Stimulated activated naive CD8-positive, alpha-beta T cell treated with anti-CD3 and anti-CD28 coated beads, Interleukin-15, Interleukin-2, amounts not matched to agents 100 U/mL and 50 U/mL, for 24 hours (primary cell): ENCODE measurements at regions not wholly inside any gene's neighbourhood (a gene's known extent, or its start where the extent isn't known, plus 50 kb on each side); places are given as distances from the start of the nearest gene placed in this dataset.
A peak's percentile ranks its signal among the peaks of the same experiment; 100 is the strongest.

Source experiments
- ATAC-seq: fragments of 150-1000 bp; cut with Tn5 transposase; one replicate; pipeline ENCODE4 v1.10.0; 2021
- DNase-seq: peaks from one replicate; pipeline ENCODE4 v3.0.0; 2021

DNA sequence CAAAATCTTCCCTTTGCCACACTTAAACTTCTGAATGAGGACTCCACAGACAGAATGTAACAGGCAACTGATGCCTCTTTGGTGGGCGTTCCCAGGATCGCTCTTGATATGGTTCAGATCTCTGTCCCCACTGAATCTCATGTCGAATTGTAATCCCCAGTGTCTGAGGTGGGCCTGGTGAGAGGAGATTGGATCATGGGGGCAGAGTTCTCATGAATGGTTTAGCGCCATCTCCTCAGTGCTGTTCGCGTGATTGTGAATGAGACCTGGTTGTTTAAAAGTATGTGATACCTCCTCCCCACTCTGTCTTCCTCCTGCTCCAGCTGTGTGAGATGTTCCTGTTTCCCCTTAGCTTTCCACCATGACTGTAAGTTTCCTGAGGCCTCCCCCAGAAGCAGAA, 111.1 kb upstream of the SLC66A3 start:
- ATAC-seq = no peak
- no peak for DNase-seq

DNA sequence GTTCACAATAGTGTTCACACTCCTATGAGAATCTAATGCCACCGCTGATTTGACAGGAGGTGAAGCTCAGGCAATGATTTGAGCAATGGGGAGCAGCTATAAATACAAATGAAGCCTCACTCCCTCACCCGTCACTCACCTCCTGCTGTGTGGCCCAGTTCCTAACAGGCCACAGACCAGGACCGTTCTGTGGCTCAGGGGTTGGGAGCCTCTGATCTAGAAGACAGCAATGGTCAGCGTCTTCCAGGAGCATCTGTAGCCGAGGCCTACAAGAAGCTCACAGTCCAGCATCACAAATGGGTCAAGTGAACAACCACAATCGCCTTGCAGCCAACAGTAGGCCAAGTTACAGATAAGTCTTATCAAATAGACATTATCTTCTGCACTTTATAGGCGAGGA, 110.0 kb upstream of the SLC66A3 start:
- no peak for ATAC-seq
- no peak for DNase-seq

DNA sequence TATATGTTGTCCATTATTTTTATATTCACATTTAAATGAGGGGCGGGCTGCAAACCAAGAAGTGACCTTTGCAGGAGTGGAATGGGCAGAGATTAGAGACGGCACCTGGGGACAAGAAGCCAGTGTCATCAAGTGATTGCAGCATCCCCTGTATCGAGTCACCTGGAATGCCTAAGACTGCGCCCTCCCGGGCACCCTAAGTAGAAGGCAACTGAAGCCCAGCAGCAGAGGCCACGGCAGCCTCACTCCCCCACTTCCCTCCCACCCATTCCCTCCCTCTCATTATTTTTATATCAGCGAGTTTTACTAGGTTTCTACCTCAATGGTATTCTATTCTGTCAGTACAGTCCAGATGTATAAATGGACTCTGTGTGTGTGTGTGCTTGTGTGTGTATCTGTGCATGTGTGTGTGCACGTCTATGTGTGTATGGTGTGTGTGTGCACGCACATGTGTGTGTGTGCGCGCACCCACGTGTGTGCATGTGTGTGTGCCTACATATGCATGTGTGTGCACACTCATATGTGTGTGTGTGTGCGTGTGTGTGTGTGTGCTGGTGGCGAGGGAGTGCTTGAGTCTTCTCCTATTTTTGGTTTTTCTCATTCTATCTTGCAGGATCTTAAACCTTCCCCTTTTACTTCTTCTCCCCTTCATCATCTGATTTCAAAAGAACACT, 106.8 kb upstream of the SLC66A3 start:
- ATAC-seq (no peak), DNase-seq (no peak)

DNA sequence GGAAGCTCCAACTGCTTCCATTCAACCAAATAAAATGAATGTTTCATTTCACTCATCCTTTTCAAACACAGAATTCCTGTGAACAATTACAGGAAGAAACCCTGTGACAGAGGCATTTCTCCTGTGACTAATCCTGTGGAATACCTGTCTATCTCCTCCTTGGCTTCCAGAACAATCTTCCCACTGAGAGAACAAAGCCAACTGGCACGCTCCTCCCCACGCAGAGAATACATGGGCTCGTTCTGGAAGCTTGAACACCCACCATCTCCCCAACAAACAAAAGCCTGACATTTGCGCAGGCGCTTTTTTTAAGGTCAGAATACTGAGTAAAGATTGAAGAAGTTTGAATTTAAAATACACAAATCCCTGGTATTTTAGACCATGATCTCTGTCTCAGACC, 104.7 kb upstream of the SLC66A3 start:
- DNase-seq = no peak
- no peak for ATAC-seq

DNA sequence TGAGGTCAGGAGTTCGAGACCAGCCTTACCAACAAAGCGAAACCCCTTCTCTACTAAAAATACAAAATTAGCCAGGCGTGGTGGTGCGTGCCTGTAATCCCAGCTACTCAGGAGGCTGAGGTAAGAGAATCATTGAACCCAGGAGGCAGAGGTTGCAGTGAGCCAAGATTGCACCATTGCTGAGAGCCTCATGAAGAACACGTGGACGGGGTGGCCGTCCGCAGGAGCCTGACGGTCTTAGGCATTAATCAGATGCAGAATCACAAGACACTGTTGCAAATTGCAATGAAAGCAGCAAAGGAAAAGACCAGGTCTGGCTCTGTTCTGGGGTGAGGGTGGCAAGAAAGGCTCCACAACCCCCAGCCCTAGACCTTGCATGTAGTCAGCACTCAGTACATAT, 104.0 kb upstream of the SLC66A3 start:
- ATAC-seq = no peak
- DNase-seq = no peak

DNA sequence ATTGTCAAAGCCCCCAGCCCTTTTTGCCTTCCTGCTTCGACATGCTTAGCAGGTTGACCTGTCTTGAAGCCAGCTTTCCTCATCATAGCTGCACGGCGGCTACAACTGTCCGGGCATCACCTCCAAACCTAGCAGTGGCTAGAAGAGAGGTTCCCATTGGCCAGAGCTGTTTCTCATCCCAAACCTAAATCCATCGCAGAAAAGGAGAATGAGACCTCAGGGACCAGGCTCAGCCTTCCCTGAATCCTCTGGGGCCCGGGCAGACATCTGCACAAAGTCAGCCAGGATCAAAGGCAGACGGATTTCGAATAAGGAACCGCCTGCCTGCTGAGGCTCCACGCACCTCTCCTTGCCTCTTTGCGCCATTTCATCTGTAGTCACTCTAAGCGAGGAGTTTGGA, 101.7 kb upstream of the SLC66A3 start:
- no peak for ATAC-seq
- DNase-seq = no peak

DNA sequence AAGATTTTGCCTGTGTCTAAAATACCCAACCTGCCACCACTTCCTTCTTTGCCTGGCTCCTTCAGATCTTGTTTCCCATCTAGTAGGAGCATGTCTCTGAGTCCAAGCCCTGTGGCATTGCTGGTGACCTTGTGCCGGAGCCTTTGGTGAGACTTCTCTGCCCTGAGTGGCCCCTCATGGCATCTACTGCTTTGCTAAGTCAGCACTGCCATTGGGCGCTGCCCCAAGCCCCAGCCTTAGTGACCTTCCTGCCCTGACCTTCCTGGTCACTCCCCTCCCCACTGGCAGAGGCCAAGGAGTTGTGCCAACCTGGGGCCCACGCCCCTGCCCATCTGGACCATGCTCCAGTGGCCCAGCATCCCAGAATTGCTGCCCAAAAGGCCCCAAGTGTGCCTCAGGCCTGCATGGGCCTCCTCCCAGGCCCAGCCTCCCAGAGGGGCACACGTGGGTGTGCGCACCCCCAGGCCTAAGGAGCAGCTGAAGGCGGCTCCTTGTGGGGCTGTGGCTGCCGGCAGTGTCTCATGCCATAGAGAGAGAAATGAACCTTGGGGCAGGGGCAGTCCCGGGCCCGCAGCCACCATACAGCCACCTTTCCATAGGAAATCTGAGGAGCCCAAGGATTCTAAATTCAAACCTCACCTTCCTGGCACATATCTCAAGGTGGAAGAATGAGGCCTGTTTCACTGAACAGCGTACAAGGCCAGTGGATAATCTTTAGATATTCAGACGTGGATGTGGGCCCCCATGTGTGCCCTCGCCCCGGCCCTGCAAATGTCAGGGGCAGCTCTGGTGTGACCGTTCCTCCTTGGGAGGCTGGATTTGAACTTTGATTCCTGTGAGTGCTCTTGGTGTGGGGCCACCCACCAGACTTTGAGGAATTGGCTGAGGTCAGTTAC, 100.2 kb upstream of the SLC66A3 start:
- DNase-seq = no peak
- ATAC-seq = no peak

DNA sequence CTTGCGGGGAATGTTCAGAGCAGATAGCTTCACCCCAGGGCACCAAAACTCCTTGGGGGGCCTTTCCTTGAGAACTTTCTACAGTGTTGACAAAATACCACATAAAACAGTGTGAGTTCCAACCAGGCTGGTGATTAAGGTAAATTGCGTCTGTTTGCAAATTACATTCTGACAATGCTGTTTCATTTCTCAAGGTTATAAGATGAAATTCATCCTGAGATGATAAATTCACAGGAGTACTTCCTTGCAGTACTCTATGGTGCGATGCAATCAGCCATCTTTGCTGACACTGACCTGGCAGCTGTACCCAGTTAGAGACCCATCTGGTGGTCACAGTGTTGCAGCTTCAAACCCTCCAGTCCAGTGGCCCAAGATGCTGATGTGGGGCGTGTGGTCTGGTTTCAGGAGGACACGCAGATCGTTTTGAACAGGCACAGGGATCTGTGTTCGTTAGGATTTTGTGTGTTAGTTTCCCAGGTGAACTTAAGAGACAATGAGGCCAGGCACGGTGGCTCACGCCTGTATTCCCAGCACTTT, 99.5 kb upstream of the SLC66A3 start:
- ATAC-seq (no peak), DNase-seq (no peak)

DNA sequence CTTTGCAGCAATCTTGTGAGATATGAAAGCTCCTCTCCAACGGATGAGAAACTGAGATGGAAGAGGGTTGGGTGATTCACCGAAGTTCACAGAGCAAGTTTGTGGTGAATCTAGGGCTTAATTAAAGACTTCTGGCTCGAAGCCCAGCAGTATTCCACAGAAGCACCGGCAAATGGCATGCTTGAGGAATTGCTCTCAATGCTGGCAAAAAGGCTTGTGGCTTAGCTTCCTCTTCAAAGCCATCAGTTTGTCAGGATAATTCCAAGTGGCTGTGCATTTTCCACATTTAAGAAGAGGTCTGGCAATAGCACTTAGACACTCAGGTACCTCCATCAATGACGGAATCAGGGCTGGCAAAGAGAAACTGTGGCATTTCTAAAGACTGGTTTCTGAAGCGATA, 98.7 kb upstream of the SLC66A3 start:
- no peak for ATAC-seq
- DNase-seq = no peak

DNA sequence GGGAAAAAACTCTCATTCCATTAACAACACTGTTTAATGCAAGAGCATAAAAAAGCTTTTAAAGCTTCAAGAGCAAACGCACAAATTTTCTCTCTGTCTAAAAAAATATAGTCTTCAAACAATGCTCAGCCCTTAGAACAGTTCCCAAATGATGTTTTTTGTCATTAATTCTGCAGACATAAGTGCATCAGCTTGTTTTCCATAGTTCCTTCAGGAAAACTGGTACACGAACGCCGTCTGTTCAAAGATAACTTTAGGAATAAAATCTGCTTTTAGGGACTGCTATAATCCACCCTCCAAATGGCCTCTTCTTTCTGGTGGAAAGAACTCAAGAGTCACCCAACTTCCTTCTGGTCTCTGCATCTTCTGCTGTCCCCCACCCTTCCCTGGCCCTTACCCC, 98.2 kb upstream of the SLC66A3 start:
- ATAC-seq (no peak), DNase-seq (no peak)

DNA sequence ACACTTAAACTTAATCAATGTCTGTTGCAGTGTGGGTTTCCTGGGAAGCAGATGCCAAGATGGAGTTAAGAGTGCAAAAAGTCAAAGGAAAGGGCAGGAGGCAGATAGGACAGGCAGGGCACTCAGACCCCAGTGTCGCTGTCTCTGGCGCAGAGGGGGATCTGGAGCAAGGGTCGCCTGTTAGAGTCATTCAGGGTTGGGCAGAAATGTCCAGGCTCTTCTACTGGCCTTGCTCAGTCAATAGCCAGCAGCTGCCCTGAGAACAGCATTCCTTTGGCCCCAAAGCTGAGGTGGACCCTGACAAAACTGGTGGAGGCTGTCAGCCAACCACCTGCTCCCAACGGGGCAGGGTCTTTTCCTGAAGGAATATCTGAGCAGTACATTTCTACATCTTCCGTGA, 97.1 kb upstream of the SLC66A3 start:
- no peak for ATAC-seq

DNA sequence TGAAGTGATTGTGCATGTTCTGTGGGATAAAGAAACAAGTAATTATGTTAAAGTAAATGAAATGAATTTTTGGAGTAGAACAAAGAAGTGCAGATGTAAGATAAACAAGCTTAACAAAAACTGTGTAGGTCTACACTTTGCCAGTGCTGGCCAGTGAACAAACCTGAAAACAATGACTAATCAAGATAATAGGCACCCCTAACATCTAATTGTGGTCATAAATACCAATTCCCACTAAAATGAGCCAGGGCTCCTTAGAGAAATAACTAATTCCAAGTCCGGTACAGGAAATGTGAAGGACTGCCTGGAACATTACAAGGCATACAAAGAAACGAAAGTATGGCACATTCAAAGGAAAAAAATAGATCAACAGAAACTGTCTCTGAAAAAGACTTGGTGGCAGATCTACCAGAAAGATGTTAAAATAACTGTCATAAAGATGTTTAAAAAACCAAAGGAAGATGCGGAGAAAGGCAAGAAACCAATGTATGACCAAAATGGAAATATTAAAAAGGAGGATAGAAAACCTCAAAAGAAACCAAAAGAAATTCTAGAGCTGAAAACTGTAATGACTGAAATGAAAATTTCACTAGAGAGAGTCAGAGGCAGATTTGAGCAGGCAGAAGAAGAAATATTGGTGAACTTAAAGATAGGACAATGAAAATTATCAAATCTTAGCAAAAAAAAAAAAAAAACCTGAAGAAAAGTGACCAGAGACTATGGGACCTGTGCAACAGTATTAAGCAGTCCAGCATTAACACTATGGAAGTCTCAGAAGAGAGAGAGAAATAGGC, 94.7 kb upstream of the SLC66A3 start:
- DNase-seq (no peak), ATAC-seq (no peak)

More for the DNA sequence above, 97.1 kb upstream of the SLC66A3 start:
- DNase-seq = no peak

DNA sequence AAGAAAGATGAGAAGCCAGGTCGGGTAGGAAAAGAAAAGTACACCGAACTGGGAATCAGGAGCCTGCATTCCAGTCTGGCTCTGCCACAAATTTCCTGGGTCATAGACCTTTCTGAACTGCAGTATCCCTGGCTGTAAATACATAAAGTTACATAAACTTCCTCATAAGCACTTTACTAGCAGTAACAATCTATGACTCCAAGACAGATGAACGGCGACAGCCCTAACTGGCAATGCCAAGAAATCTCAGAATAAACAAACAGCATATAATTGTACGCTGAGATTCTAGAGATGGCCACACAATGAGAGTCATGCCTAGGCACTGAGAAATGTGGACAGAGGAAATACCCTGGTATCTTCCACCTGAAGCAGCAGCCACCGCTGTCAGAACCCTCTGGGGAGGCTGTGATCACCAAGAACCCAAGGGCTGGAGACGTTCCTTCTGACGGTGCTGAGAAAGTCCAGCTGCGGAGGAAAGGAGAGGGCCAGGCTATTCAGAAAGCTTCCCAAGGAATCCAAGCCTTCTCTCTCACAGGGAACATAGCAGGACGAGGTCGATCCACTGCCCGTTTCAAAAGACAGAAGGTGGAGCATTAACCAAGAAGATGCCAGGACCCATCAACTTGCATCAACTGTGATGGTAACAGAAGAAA, 89.3 kb upstream of the SLC66A3 start:
- ATAC-seq (no peak), DNase-seq (no peak)

DNA sequence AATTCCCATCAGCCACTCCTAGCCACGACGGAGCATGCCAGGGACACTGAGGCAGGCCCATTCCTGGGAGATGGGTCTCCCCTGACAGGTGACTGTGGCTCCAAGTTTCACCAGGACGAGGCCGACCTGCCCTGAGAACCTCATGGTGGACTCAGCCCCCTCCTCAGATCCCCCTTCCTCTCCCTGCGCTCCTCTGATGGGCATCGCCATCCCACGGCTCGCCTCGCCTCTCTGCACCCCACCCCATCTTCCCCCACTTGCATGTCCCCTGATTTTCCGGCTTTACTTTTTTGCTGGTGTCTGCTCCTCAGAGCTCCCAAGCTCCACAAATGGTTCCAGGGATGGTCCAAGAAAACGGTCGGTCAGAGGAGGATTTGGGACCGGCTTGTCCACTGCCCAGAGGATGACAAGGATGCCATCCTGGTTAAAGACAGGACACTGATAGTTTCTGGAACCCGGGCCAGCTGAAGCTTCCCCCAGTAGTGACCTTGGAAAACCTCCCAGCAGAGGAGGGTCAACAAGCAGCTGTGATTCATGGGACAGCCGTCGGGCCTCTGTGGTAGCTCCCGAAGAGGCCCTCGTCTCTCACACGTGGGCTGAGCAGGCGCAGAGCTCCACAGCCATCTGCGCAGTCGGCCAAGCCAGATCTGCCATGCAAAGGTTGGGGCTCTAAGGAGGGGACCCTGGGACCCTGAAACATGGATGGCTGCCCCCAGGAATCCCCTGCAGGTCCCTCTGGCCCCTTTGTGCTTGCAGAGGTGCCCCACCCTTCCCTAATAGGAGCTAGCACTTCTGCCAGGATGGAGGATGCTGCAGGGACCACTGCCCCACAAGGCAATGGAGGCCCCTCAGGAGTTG, 87.8 kb upstream of the SLC66A3 start:
- no peak for ATAC-seq
- DNase-seq = no peak

DNA sequence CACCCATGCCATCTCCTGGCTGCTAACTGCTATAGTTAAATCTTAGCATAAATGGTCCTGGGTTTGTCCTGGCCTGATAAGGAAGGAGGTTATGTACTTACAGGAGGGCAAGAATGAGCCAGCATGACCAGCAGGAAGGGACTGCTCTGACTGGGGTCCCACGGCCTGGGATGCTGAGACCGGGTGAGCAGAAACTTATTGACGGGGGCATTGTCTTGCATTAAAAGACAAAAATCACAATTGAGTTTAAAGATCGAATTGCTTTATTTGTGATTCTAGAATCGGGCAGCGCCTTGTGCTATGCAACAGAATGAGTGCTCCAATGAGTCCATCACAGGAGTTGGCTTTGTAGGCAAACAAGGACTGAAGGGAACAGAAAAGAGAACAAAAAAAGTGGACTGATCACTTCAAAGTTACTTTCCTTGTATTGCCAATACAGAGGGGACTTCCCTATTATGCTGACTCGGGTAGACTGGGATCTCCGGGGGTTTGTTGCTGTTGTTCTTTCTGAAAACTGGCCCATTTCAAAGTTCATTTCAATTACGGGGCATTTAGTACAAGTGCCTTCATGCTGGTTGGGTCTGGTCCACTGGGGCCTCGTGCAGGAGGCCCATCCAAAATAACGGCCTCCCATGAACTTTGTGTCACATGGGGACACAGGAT, 87.1 kb upstream of the SLC66A3 start:
- no peak for DNase-seq
- ATAC-seq = no peak

DNA sequence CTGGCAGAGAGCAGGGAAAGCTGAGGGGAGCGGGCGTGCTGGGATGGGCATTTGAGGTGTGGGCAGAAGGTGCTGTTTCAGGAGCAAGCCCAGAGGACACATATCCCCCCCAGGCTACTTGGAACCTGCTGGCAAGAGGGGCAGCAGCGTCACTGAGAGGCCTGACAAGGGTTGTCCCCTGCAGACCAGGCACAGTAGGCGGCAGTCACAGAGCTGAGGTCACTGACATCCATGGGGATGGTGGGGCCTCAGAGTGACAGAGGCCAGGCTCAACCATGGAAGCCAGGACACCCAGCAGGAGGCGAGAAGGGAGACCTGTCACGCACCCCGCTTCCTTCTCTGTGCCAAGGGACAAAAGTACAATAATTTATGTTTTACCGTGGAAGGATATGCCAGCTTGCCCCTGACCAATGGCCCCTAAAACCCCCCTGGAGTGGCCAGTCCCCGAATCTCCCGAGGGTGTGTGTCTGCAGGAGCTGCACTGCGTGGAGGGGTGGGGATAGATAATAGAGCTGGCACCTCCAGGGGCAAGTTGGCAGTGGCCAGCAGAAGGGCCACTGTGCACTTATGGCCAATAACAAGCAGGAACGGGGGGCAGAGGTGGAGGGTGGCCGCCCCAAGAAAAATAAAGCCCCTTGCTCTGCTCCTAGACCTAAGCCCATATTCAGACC, 86.3 kb upstream of the SLC66A3 start:
- DNase-seq = no peak
- ATAC-seq = no peak

DNA sequence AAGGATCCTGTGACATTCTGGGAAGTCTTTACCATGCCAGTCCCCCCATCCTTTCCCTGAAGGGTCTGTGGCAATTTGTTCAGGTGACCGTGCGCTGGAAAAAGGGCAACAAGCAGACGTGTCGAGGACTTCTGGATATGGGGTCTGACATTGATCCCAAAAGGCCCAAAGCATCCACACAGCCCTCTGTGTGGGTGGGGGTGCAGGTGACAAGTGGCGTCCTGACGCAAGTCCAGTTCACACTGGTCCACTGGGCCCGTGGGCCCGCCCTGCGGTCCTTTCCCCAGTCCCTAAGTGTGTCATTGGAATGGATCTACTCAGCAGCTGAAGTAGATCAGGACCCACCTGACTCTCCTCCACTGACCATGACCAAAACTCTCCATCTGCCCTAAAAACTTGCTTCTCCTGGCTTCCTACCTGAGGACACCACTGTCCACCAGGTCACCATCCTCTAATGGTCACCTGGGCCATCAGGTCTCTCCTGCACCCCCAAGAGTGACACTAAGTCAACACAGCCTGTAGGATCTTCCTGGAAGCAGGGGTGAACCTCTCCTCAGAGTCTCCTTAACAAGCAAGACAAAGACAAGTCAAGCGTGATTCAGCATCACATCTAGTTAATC, 85.6 kb upstream of the SLC66A3 start:
- no peak for ATAC-seq
- DNase-seq = no peak

DNA sequence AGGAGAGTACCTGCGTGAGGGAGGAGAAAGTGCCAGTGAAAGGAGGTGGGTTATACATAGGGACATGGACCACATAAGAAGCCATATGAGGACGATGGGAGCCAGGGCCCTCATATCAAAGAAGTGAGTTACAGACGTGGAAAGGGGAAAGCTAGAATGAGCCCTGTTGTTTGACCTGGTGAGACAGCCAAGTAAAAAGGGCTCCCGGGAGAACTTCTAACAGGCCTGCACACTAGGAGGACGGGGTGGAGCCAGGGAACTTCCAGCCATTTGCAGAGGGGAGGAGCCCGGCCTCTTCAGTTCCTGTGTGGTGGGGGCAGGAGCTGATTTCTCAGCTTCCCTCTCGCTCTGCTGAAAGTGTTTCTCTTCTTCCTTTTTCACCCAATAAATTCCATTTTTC, 84.1 kb upstream of the SLC66A3 start:
- peak; percentile 48 for ATAC-seq
- no peak for DNase-seq

DNA sequence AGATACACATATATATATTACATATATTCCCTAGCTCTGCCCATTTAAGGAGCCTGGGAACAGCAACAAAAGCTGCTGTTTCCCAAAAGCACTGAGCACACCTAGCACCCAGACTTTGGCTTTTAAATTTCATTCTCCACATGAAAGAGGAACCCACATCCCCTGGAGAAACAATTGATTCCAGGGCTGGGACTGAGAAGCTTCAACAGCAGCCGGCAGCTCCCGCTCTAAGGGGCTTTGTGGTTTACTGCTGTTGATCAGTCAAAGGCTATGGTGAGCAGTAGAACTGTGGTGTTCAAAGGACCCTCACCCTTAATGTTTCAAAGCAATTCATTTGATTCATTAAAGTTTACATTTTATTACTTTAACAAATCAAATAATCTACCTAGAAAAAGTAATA, 83.3 kb upstream of the SLC66A3 start:
- DNase-seq (no peak), ATAC-seq (no peak)

DNA sequence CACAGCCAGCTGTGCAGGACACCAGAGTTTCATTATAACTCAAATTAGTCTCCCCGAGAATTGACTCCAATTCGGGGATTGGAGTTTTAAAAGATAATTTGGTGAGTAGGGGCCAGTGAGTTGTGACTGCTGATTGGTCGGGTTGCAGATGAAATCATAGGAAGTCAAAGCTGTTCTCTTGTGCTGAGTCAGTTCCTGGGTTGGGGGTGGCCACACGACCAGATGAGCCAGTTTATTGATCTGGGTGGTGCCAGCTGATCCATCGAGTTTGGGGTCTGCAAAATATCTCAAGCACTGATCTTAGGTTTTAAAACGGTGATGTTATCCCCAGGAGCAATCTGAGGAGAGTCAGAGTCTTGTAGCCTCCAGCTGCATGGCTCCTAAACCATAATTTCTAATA, 82.7 kb upstream of the SLC66A3 start:
- ATAC-seq (no peak), DNase-seq (no peak)
